ENCODE measurements at regions not wholly inside any gene's neighbourhood (a gene's known extent, or its start where the extent isn't known, plus 50 kb on each side); places are given as distances from the start of the nearest gene placed in this dataset.

GRCh38 chr13:98083936-98084335 lies 59.0 kb upstream of the FARP1 start:
- no peaks in the 10 kb centered on the region for H3K9me3 ChIP-seq (ENCODE audit: low read depth)
- H3K27me3 ChIP-seq = no peaks in the 10 kb centered on the region
- H2AFZ ChIP-seq = no peak overlapping the region
- H3K79me2 ChIP-seq = no peaks in the 10 kb centered on the region
- no peak for TF ChIP-seq EZH2phosphoT487 (IDR thresholded peaks at IDR 0.05; ENCODE audit: low read depth, severe bottlenecking, unreplicated experiment)
- no peak for DNase-seq (ENCODE audit: low spot score)
- H3K9me2 ChIP-seq (replicated peaks; ENCODE audit: insufficient read depth) = no peaks in the 10 kb centered on the region
- no peaks in the 10 kb centered on the region for H3K36me3 ChIP-seq (replicated peaks; ENCODE audit: insufficient read depth, low read depth)
- no peaks in the 10 kb centered on the region for H3K4me1 ChIP-seq (ENCODE audit: insufficient read depth)
- H3K27ac ChIP-seq = no peak overlapping the region
- no peak overlapping the region for H3K4me3 ChIP-seq
- no peak overlapping the region for H3K4me2 ChIP-seq
- WGBS (ENCODE audit: low lambda C conversion rate, missing lambda C conversion rate) = 93% methylated on average over 3 of the region's 3 CpGs
- no peaks in the 10 kb centered on the region for H4K20me1 ChIP-seq (ENCODE audit: insufficient read depth, poor library complexity, severe bottlenecking)

- Histone ChIP-seq H3K27me3 (no peaks in the 10 kb centered on the region), H3K9me2 (replicated peaks; ENCODE audit: insufficient read depth) (no peaks in the 10 kb centered on the region), H3K27ac (no peak overlapping the region), H3K4me2 (no peak overlapping the region), H2AFZ (no peak overlapping the region), H3K4me3 (no peak overlapping the region), H3K79me2 (no peaks in the 10 kb centered on the region), H4K20me1 (ENCODE audit: insufficient read depth, poor library complexity, severe bottlenecking) (no peaks in the 10 kb centered on the region), H3K36me3 (replicated peaks; ENCODE audit: insufficient read depth, low read depth) (no peaks in the 10 kb centered on the region), H3K4me1 (ENCODE audit: insufficient read depth) (no peaks in the 10 kb centered on the region), H3K9me3 (ENCODE audit: low read depth) (no peaks in the 10 kb centered on the region)
- TF ChIP-seq EZH2 (IDR thresholded peaks at IDR 0.05; ENCODE audit: borderline replicate concordance) (no peak), CTCF (IDR thresholded peaks at IDR 0.05; ENCODE audit: poor library complexity) (no peak), EZH2phosphoT487 (IDR thresholded peaks at IDR 0.05; ENCODE audit: low read depth, severe bottlenecking, unreplicated experiment) (no peak)
- no peak for DNase-seq (ENCODE audit: low spot score)
- 76% methylated on average over 2 of the region's 2 CpGs for WGBS (ENCODE audit: low lambda C conversion rate, missing lambda C conversion rate)
These were observed 53.6 kb upstream of the FARP1 start for GRCh38 chr13:98089246-98089645.

- Histone ChIP-seq H3K27me3 (no peaks in the 10 kb centered on the region), H3K4me3 (no peak overlapping the region), H3K79me2 (no peaks in the 10 kb centered on the region), H3K27ac (no peak overlapping the region), H3K4me2 (no peak overlapping the region), H3K9me3 (ENCODE audit: low read depth) (no peaks in the 10 kb centered on the region), H2AFZ (no peak overlapping the region), H3K36me3 (replicated peaks; ENCODE audit: insufficient read depth, low read depth) (no peaks in the 10 kb centered on the region), H4K20me1 (ENCODE audit: insufficient read depth, poor library complexity, severe bottlenecking) (no peaks in the 10 kb centered on the region), H3K9me2 (replicated peaks; ENCODE audit: insufficient read depth) (no peaks in the 10 kb centered on the region), H3K4me1 (ENCODE audit: insufficient read depth) (no peaks in the 10 kb centered on the region)
- 79% methylated on average over 6 of the region's 6 CpGs for WGBS (ENCODE audit: low lambda C conversion rate, missing lambda C conversion rate)
- TF ChIP-seq EZH2 (IDR thresholded peaks at IDR 0.05; ENCODE audit: borderline replicate concordance) (no peak), CTCF (IDR thresholded peaks at IDR 0.05; ENCODE audit: poor library complexity) (no peak), EZH2phosphoT487 (IDR thresholded peaks at IDR 0.05; ENCODE audit: low read depth, severe bottlenecking, unreplicated experiment) (no peak)
- no peak for DNase-seq (ENCODE audit: low spot score)
These were observed 50.0 kb upstream of the FARP1 start for GRCh38 chr13:98092888-98093287.

Data from hepatocyte (in vitro differentiated cells).